H9 (cell line): ENCODE measurements at regions not wholly inside any gene's neighbourhood (a gene's known extent, or its start where the extent isn't known, plus 50 kb on each side); places are given as distances from the start of the nearest gene placed in this dataset.
A peak's percentile ranks its signal among the peaks of the same experiment; 100 is the strongest.

Experiments used
- DNase-seq: peaks from one replicate; pipeline ENCODE4 v3.0.0-alpha.2; 2017
- H2AFZ ChIP-seq: one replicate; pipeline ENCODE4 v1.6.1; 2013; ENCODE audit warnings: mild to moderate bottlenecking, low read length, control low read depth, moderate library complexity
- H2AK5ac ChIP-seq: 2 replicates; pipeline ENCODE4 v1.6.1; 2013; ENCODE audit warnings: low read length, control low read depth, mixed read lengths; ENCODE audit not compliant: insufficient read length
- H2BK120ac ChIP-seq: one replicate; pipeline ENCODE4 v1.6.1; 2013; ENCODE audit warnings: low read depth, mild to moderate bottlenecking, low read length, control low read depth, inconsistent platforms; ENCODE audit not compliant: poor library complexity, severe bottlenecking
- H2BK12ac ChIP-seq: 2 replicates; pipeline ENCODE4 v1.6.1; 2013; ENCODE audit warnings: low read length, control low read depth, mixed read lengths, low read depth; ENCODE audit not compliant: insufficient read length
- H2BK15ac ChIP-seq: 2 replicates; pipeline ENCODE4 v1.6.1; 2013; ENCODE audit warnings: low read depth, low read length, control low read depth
- H2BK20ac ChIP-seq: one replicate; pipeline ENCODE4 v1.6.1; 2013; ENCODE audit warnings: low read depth, mild to moderate bottlenecking, low read length, control low read depth, inconsistent platforms; ENCODE audit not compliant: poor library complexity, severe bottlenecking
- H2BK5ac ChIP-seq: 2 replicates; pipeline ENCODE4 v1.6.1; 2013; ENCODE audit warnings: low read length, control low read depth, mixed read lengths; ENCODE audit not compliant: insufficient read length
- H3K14ac ChIP-seq: 2 replicates; pipeline ENCODE4 v1.6.1; 2013; ENCODE audit warnings: low read length, control low read depth; ENCODE audit not compliant: insufficient read depth
- H3K18ac ChIP-seq: 2 replicates; pipeline ENCODE4 v1.6.1; 2013; ENCODE audit warnings: low read depth, mild to moderate bottlenecking, mixed read lengths, low read length, control low read depth; ENCODE audit not compliant: insufficient read length
- H3K23ac ChIP-seq: 2 replicates; pipeline ENCODE4 v1.6.1; 2013; ENCODE audit warnings: low read length, control low read depth, mixed read lengths, low read depth; ENCODE audit not compliant: insufficient read length
- H3K23me2 ChIP-seq: 2 replicates; pipeline ENCODE4 v1.6.1; 2013; ENCODE audit warnings: low read depth, mild to moderate bottlenecking, mixed read lengths, low read length, control low read depth; ENCODE audit not compliant: insufficient read length, poor library complexity, severe bottlenecking
- H3K27ac ChIP-seq: 2 replicates; pipeline ENCODE4 v1.5.1; 2013; ENCODE audit warnings: low read length, control low read depth, mixed read lengths, low read depth; ENCODE audit not compliant: insufficient read length
- H3K27me3 ChIP-seq: 2 replicates; pipeline ENCODE4 v1.6.1; 2013; ENCODE audit warnings: low read length, control low read depth, inconsistent platforms; ENCODE audit not compliant: insufficient read depth
- H3K4ac ChIP-seq: 2 replicates; pipeline ENCODE4 v1.6.1; 2013; ENCODE audit warnings: low read depth, mild to moderate bottlenecking, control low read depth, inconsistent platforms, low read length, moderate library complexity
- H3K4me1 ChIP-seq: 2 replicates; pipeline ENCODE4 v1.6.1; 2013; ENCODE audit warnings: low read length, control low read depth, inconsistent platforms; ENCODE audit not compliant: insufficient read depth
- H3K4me2 ChIP-seq: 2 replicates; pipeline ENCODE4 v1.6.1; 2013; ENCODE audit warnings: low read length, control low read depth, mixed read lengths; ENCODE audit not compliant: insufficient read length, insufficient read depth
- H3K56ac ChIP-seq: 2 replicates; pipeline ENCODE4 v1.6.1; 2013; ENCODE audit warnings: low read depth, mild to moderate bottlenecking, mixed read lengths, low read length, control low read depth; ENCODE audit not compliant: insufficient read length
- H3K79me1 ChIP-seq: 2 replicates; pipeline ENCODE4 v1.6.1; 2013; ENCODE audit warnings: low read depth, mild to moderate bottlenecking, moderate library complexity, low read length, control low read depth, inconsistent platforms; ENCODE audit not compliant: insufficient read depth, poor library complexity, severe bottlenecking
- H3K79me2 ChIP-seq: 2 replicates; pipeline ENCODE4 v1.6.1; 2013; ENCODE audit warnings: low read length, control low read depth, inconsistent platforms; ENCODE audit not compliant: insufficient read depth
- H3K9ac ChIP-seq: 2 replicates; pipeline ENCODE4 v1.6.1; 2013; ENCODE audit warnings: low read length, control low read depth, mixed read lengths; ENCODE audit not compliant: insufficient read length; ENCODE audit errors: extremely low read depth
- H3K9me3 ChIP-seq: one replicate; pipeline ENCODE4 v1.6.1; 2013; ENCODE audit warnings: low read depth, low read length, inconsistent platforms; ENCODE audit not compliant: control insufficient read depth
- H3T11ph ChIP-seq: one replicate; pipeline ENCODE4 v1.6.1; 2013; ENCODE audit warnings: mild to moderate bottlenecking, low read length, control low read depth, inconsistent platforms
- H4K20me1 ChIP-seq: one replicate; pipeline ENCODE4 v1.6.1; 2013; ENCODE audit not compliant: control insufficient read depth, insufficient read length, insufficient read depth
- H4K5ac ChIP-seq: 2 replicates; pipeline ENCODE4 v1.6.1; 2013; ENCODE audit warnings: low read depth, mild to moderate bottlenecking, mixed read lengths, low read length, control low read depth; ENCODE audit not compliant: insufficient read length
- H4K8ac ChIP-seq: replicated peaks from 2 replicates; pipeline ENCODE4 v1.6.1; 2013; ENCODE audit warnings: low read length, control low read depth, mixed read lengths, low read depth; ENCODE audit not compliant: insufficient read length
- H4K91ac ChIP-seq: 2 replicates; pipeline ENCODE4 v1.6.1; 2013; ENCODE audit warnings: low read depth, mild to moderate bottlenecking, moderate library complexity, mixed read lengths, low read length, control low read depth; ENCODE audit not compliant: insufficient read length
- H3K27ac Mint-ChIP-seq, 3 experiments: 2 replicates in 2 of 3; 3 replicates in 1 of 3; pipeline ENCODE4 v1.8.0; 2020 to 2021; ENCODE audit warnings: mixed read lengths in 3 of 3, mild to moderate bottlenecking in 1 of 3, moderate library complexity in 1 of 3
- H3K27me3 Mint-ChIP-seq: 2 replicates; pipeline ENCODE4 v1.8.0; 2021; ENCODE audit warnings: low read depth, mild to moderate bottlenecking, moderate library complexity, mixed read lengths
- H3K36me3 Mint-ChIP-seq, 3 experiments: 2 replicates in 2 of 3; 3 replicates in 1 of 3; pipeline ENCODE4 v1.8.0; 2020 to 2021; ENCODE audit warnings: low read depth in 3 of 3, mixed read lengths in 3 of 3; ENCODE audit not compliant: insufficient read depth in 1 of 3
- H3K4me1 Mint-ChIP-seq, 2 experiments: 2 replicates each; pipeline ENCODE4 v1.8.0; 2020; ENCODE audit warnings: mixed read lengths in 2 of 2
- H3K4me3 Mint-ChIP-seq, 2 experiments: 2 replicates in 1 of 2; 3 replicates in 1 of 2; pipeline ENCODE4 v1.8.0; 2020 to 2021; ENCODE audit warnings: mild to moderate bottlenecking in 2 of 2, mixed read lengths in 2 of 2, moderate library complexity in 1 of 2
- H3K9me3 Mint-ChIP-seq, 2 experiments: 2 replicates in 1 of 2; 3 replicates in 1 of 2; pipeline ENCODE4 v1.8.0; 2020; ENCODE audit warnings: mild to moderate bottlenecking in 2 of 2, mixed read lengths in 2 of 2, moderate library complexity in 1 of 2
- CTCF ChIP-seq: fragments of 200-600 bp; sonication (generic); conservative IDR thresholded peaks from 3 replicates; pipeline ENCODE4 v1.8.0; 2021; ENCODE audit warnings: antibody characterized with exemption, mild to moderate bottlenecking
- WGBS: extraction: QIAGEN DNeasy Blood & Tissue Kit; methylation state at CpG from one replicate; pipeline ENCODE4 v1.1.7; 2013; ENCODE audit warnings: missing lambda C conversion rate, low lambda C conversion rate, mixed read lengths; ENCODE audit not compliant: insufficient read length; ENCODE audit errors: extremely low coverage; 5-methylcytosine and 5-hydroxymethylcytosine counted together

- Mint-ChIP-seq H3K4me1 (peaks cover 60 to 64% of the 10 kb centered on the region in 2 experiments), H3K9me3 (no peaks in the 10 kb centered on the region; a peak in 1 of 5 replicates), H3K4me3 (peak overlapping the region; percentile 64 to 76), H3K27me3 (peaks cover 42% of the 10 kb centered on the region), H3K27ac (peak overlapping the region; percentile 97 to 99 (median 98)), H3K36me3 (no peaks in the 10 kb centered on the region)
- no peak overlapping the region for H2BK20ac ChIP-seq
- no peak overlapping the region for H3K4ac ChIP-seq
- H2AFZ ChIP-seq: no peak overlapping the region
- H2BK120ac ChIP-seq: no peak overlapping the region
- no peak overlapping the region for H2BK12ac ChIP-seq
- peak overlapping the region; percentile 29 for H3K18ac ChIP-seq
- H2BK15ac ChIP-seq: no peak overlapping the region
- peak overlapping the region; percentile 16 for H3K27ac ChIP-seq
- H3K56ac ChIP-seq: no peak overlapping the region
- no peak overlapping the region for H4K91ac ChIP-seq
- no peak overlapping the region for H4K5ac ChIP-seq
- H2AK5ac ChIP-seq: no peak overlapping the region
- H3K9ac ChIP-seq: no peak overlapping the region
- peaks cover 13% of the 10 kb centered on the region for H3K23me2 ChIP-seq
- H3K14ac ChIP-seq: peak overlapping the region; percentile 26; the same call in 1 of the 2 replicates
- H4K8ac ChIP-seq: no peak overlapping the region
- no peaks in the 10 kb centered on the region for H3K79me2 ChIP-seq
- no peaks in the 10 kb centered on the region for H3K79me1 ChIP-seq
- H3K9me3 ChIP-seq: no peaks in the 10 kb centered on the region
- TF ChIP-seq CTCF: no peak
- H3K4me2 ChIP-seq: peak overlapping the region; percentile 2
- H4K20me1 ChIP-seq: no peaks in the 10 kb centered on the region
- no peak overlapping the region for H3K23ac ChIP-seq
- no peak overlapping the region for H2BK5ac ChIP-seq
- H3K4me1 ChIP-seq: peaks cover 8% of the 10 kb centered on the region; the same call in 1 of the 2 replicates
- H3T11ph ChIP-seq: no peak overlapping the region
- WGBS: no CpG with 5 or more reads among the region's 9 CpGs
- DNase-seq: peak; percentile 93
- peaks cover 13% of the 10 kb centered on the region; the same call in 1 of the 2 replicates for H3K27me3 ChIP-seq
Measured at GRCh38 chr9:104993291-104993963, 65.5 kb upstream of the ABCA1 start.
